ENCODE measurements at regions not wholly inside any gene's neighbourhood (a gene's known extent, or its start where the extent isn't known, plus 50 kb on each side); places are given as distances from the start of the nearest gene placed in this dataset.

DNA sequence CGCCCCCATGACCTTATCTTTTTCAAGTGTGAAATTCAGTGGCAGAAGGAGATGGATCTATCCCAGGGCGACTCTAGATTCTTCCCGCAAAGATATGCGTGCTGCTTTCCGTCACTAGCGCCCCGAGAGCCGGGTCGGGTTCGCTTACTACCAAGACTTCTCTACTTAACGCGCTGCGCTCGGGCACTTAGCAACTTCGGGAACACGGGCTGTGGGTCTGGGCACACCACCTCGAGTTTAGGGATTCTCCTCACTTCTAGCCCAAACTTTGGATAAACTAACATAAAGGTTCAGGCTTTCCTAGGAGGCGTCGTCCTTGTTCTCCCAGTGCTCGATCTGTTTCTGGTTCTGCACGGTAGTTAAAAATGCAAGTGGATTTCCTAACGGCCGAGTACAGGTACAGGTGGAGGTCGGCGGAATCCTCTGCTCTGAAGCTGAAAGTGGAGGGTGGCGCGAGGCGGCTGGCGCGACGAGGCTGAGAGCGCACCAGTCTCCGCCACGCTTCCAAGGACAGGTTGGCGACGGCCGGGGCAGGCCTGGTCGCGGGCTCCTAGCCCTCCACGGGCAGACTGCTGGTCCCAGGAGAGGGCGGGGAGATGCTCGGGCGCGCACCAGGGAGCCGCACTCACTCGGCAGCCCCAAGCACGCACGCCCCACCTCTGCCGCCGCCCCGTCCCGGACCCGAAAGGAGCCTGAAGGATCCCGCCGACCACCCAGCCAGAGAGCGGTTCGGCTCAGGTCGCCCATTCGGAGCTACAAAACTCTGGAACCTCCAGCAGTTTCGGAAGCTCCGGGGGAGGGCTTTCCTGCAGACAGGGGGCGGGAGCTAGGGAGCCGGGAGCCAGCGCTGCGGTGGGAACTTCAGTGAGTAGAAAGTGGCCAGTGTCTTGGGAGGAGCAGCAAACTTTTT, 100.8 kb upstream of the TENM3 start:
- peaks cover 6 to 11% of the 10 kb centered on the region in 2 experiments for H3K4me1 ChIP-seq (ENCODE audit: control insufficient read depth in 1 of 2, insufficient read depth in 2 of 2, low read length in 2 of 2)
- peaks cover 35% of the 10 kb centered on the region for H3K79me1 ChIP-seq (ENCODE audit: low read length)
- H3K9ac ChIP-seq (ENCODE audit: low read length): peak overlapping the region; percentile 86
- no peaks in the 10 kb centered on the region for H3K36me3 ChIP-seq (ENCODE audit: control insufficient read depth in 1 of 2, insufficient read depth in 2 of 2, low read length in 2 of 2)
- H3K4ac ChIP-seq (ENCODE audit: low read depth, low read length): peak overlapping the region; percentile 50
- WGBS (ENCODE audit: extremely low coverage, insufficient coverage, insufficient read length): no CpG with 5 or more reads among the region's 65 CpGs
- peak overlapping the region; percentile 78 for H3K4me3 ChIP-seq (ENCODE audit: low read depth, low read length)
- no peak overlapping the region for H2AK5ac ChIP-seq (ENCODE audit: low read length)
- H4K12ac ChIP-seq (ENCODE audit: low read depth, low read length): peak overlapping the region; percentile 21
- H3K4me2 ChIP-seq (ENCODE audit: low read length): peak overlapping the region; percentile 96
- H2BK120ac ChIP-seq (ENCODE audit: insufficient read depth, low read length, poor library complexity): peak overlapping the region; percentile 39
- H3K27me3 ChIP-seq (ENCODE audit: insufficient read depth, low read length): no peaks in the 10 kb centered on the region
- H3K14ac ChIP-seq (ENCODE audit: low read length): peak overlapping the region; percentile 33
- peak overlapping the region; percentile 73 for H3K18ac ChIP-seq (ENCODE audit: low read length)
- H4K91ac ChIP-seq (ENCODE audit: low read depth, low read length): peak overlapping the region; percentile 49
- peaks cover 21% of the 10 kb centered on the region for H3K79me2 ChIP-seq (ENCODE audit: control insufficient read depth, insufficient read depth, low read length, poor library complexity)
- no peak overlapping the region for H2BK12ac ChIP-seq (ENCODE audit: low read length)
- peak overlapping the region; percentile 79 for H2AFZ ChIP-seq (ENCODE audit: insufficient read depth, low read length, poor library complexity)
- peak overlapping the region; percentile 68 for H4K8ac ChIP-seq (ENCODE audit: low read depth, low read length)
- H2BK5ac ChIP-seq (ENCODE audit: low read depth, low read length, poor library complexity): peak overlapping the region; percentile 58
- peak overlapping the region; percentile 98 for H3K27ac ChIP-seq (ENCODE audit: low read depth, low read length)
- H3K23ac ChIP-seq (ENCODE audit: low read length): no peak overlapping the region
- H3K9me3 ChIP-seq (ENCODE audit: insufficient read depth, low read depth, low read length): no peaks in the 10 kb centered on the region
- peak; percentile 46 to 67 for DNase-seq

DNA sequence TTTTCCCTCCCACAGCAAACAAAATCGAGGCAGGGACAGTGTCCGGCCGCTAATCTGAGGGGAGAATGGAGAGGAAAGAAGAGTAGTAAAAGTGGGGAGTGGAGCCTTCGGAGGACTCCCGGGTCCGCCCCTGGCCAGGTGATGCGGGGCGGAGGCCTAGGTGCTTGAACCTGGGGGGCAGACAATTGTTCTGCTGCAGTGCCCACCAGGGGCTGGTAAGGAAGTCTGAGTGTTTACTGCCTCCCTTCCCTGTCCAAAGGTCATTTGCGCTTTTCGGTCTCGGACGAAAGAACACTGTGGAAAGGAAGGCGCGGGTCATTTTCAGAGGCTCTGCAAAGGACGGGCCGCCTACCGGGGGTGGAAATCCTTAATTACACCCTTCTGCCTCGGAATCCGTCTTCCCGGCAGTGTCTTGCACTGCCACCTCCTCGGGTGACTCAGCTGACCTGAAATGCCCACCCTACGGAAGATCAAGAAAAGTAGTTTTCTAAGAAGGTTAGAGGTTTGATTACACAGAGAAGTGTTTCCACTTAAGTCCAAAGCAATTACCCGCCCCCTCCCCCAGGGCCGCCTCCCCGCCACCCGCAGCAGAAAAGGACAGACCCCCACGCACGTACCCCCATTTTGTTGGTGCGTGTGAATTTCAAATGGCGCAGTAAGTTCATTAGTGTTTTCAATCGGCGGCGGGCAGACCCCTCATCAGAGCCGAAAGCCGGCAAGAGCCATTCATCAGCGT, 99.9 kb upstream of the TENM3 start:
- Histone ChIP-seq H2BK5ac (ENCODE audit: low read depth, low read length, poor library complexity) (peak overlapping the region; percentile 85), H4K12ac (ENCODE audit: low read depth, low read length) (no peak overlapping the region), H2BK120ac (ENCODE audit: insufficient read depth, low read length, poor library complexity) (peak overlapping the region; percentile 67), H3K79me2 (ENCODE audit: control insufficient read depth, insufficient read depth, low read length, poor library complexity) (peaks cover 21% of the 10 kb centered on the region), H3K4me3 (ENCODE audit: low read depth, low read length) (peak overlapping the region; percentile 78), H2AK5ac (ENCODE audit: low read length) (no peak overlapping the region), H3K4me2 (ENCODE audit: low read length) (peak overlapping the region; percentile 96), H3K23ac (ENCODE audit: low read length) (no peak overlapping the region), H2AFZ (ENCODE audit: insufficient read depth, low read length, poor library complexity) (peak overlapping the region; percentile 51), H4K8ac (ENCODE audit: low read depth, low read length) (peak overlapping the region; percentile 68), H3K4ac (ENCODE audit: low read depth, low read length) (peak overlapping the region; percentile 66), H3K4me1 (ENCODE audit: control insufficient read depth in 1 of 2, insufficient read depth in 2 of 2, low read length in 2 of 2) (peaks cover 6 to 11% of the 10 kb centered on the region in 2 experiments), H4K91ac (ENCODE audit: low read depth, low read length) (peak overlapping the region; percentile 84), H3K14ac (ENCODE audit: low read length) (peak overlapping the region; percentile 31), H3K79me1 (ENCODE audit: low read length) (peaks cover 35% of the 10 kb centered on the region), H2BK12ac (ENCODE audit: low read length) (no peak overlapping the region), H3K27ac (ENCODE audit: low read depth, low read length) (peak overlapping the region; percentile 98), H3K18ac (ENCODE audit: low read length) (peak overlapping the region; percentile 31), H3K27me3 (ENCODE audit: insufficient read depth, low read length) (no peaks in the 10 kb centered on the region), H3K9me3 (ENCODE audit: insufficient read depth, low read depth, low read length) (no peaks in the 10 kb centered on the region), H3K9ac (ENCODE audit: low read length) (peak overlapping the region; percentile 93), H3K36me3 (ENCODE audit: control insufficient read depth in 1 of 2, insufficient read depth in 2 of 2, low read length in 2 of 2) (no peaks in the 10 kb centered on the region)
- no CpG with 5 or more reads among the region's 36 CpGs for WGBS (ENCODE audit: extremely low coverage, insufficient coverage, insufficient read length)
- DNase-seq: peak; percentile 62 to 69

DNA sequence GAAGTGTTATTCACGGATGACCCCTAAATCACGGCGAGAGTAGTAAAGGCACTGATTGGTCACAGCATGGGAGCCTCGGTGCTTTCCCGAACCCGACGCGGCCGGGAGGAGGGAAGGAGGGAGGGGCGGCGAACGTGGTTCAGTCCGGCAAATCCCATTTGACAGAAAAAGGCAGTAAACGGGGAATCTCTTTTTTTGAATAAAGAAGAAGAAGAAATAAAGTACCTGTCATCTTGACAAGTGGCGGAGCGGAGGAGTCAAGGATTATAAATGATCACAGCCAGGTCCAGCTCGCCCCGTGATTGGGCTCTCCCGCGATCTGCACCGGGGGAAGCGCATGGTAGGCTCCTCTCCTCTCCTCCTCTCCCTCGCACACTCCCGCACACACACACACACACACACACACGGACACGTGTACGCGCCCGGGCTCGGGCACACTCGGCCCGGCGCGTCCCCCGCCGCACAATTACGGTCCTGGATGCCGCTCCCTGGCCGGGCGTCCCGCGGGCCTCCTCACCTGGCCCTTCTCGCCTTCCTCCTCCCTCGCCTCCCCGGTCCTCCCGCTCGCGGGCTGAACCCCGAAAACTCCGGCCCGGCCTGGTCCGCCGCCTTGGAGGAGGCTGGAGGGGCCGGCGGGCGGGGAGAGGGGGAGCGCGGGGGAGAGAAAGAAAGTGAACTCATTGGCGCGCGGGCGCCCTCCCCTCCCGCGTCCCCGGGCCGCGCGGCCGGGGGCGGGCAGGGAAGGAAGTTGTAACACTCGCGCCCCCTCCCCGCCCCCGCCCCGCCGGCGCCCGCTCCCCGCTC, 99.2 kb upstream of the TENM3 start:
- peak; percentile 50 to 72 for DNase-seq
- H3K4me3 ChIP-seq (ENCODE audit: low read depth, low read length): peak overlapping the region; percentile 78
- H3K4me1 ChIP-seq (ENCODE audit: control insufficient read depth in 1 of 2, insufficient read depth in 2 of 2, low read length in 2 of 2): peaks cover 6 to 11% of the 10 kb centered on the region in 2 experiments
- H3K4me2 ChIP-seq (ENCODE audit: low read length): peak overlapping the region; percentile 96
- peak overlapping the region; percentile 45 for H3K14ac ChIP-seq (ENCODE audit: low read length)
- H4K91ac ChIP-seq (ENCODE audit: low read depth, low read length): peak overlapping the region; percentile 84
- H2AK5ac ChIP-seq (ENCODE audit: low read length): no peak overlapping the region
- H3K18ac ChIP-seq (ENCODE audit: low read length): peak overlapping the region; percentile 58
- H3K9me3 ChIP-seq (ENCODE audit: insufficient read depth, low read depth, low read length): no peaks in the 10 kb centered on the region
- peak overlapping the region; percentile 4 for H2BK12ac ChIP-seq (ENCODE audit: low read length)
- peak overlapping the region; percentile 37 for H3K4ac ChIP-seq (ENCODE audit: low read depth, low read length)
- H3K79me2 ChIP-seq (ENCODE audit: control insufficient read depth, insufficient read depth, low read length, poor library complexity): peaks cover 21% of the 10 kb centered on the region
- H3K9ac ChIP-seq (ENCODE audit: low read length): peak overlapping the region; percentile 93
- H4K12ac ChIP-seq (ENCODE audit: low read depth, low read length): peak overlapping the region; percentile 33
- H3K79me1 ChIP-seq (ENCODE audit: low read length): peaks cover 35% of the 10 kb centered on the region
- no peak overlapping the region for H3K23ac ChIP-seq (ENCODE audit: low read length)
- peak overlapping the region; percentile 67 for H2BK120ac ChIP-seq (ENCODE audit: insufficient read depth, low read length, poor library complexity)
- no peaks in the 10 kb centered on the region for H3K27me3 ChIP-seq (ENCODE audit: insufficient read depth, low read length)
- peak overlapping the region; percentile 85 for H2BK5ac ChIP-seq (ENCODE audit: low read depth, low read length, poor library complexity)
- H4K8ac ChIP-seq (ENCODE audit: low read depth, low read length): peak overlapping the region; percentile 39
- peak overlapping the region; percentile 32 for H2AFZ ChIP-seq (ENCODE audit: insufficient read depth, low read length, poor library complexity)
- no peaks in the 10 kb centered on the region for H3K36me3 ChIP-seq (ENCODE audit: control insufficient read depth in 1 of 2, insufficient read depth in 2 of 2, low read length in 2 of 2)
- no CpG with 5 or more reads among the region's 79 CpGs for WGBS (ENCODE audit: extremely low coverage, insufficient coverage, insufficient read length)
- H3K27ac ChIP-seq (ENCODE audit: low read depth, low read length): peak overlapping the region; percentile 98
